Neural progenitor cell (in vitro differentiated cells): ENCODE measurements at regions not wholly inside any gene's neighbourhood (a gene's known extent, or its start where the extent isn't known, plus 50 kb on each side); places are given as distances from the start of the nearest gene placed in this dataset.
A peak's percentile ranks its signal among the peaks of the same experiment; 100 is the strongest.

ENCODE experiments used
- DNase-seq: peaks from one replicate; pipeline ENCODE4 v3.0.0-alpha.2; 2016; ENCODE audit warnings: low spot score
- H2AFZ ChIP-seq: fragments of 200-600 bp; sonication (generic); replicated peaks from 2 replicates; pipeline ENCODE4 v1.6.1; 2016; ENCODE audit warnings: antibody characterized with exemption
- H3F3A ChIP-seq: fragments of 200-600 bp; sonication (generic); 2 replicates; pipeline ENCODE4 v1.6.1; 2016; ENCODE audit warnings: antibody characterized with exemption, low read depth
- H3K27ac ChIP-seq: fragments of 200-600 bp; sonication (generic); 2 replicates; pipeline ENCODE4 v1.5.1; 2016; ENCODE audit warnings: mild to moderate bottlenecking
- H3K27me3 ChIP-seq: fragments of 200-600 bp; sonication (generic); 2 replicates; pipeline ENCODE4 v1.6.1; 2016; ENCODE audit warnings: mild to moderate bottlenecking, moderate library complexity
- H3K36me3 ChIP-seq: fragments of 200-600 bp; sonication (generic); 2 replicates; pipeline ENCODE4 v1.5.1; 2016
- H3K4me1 ChIP-seq: fragments of 200-600 bp; sonication (generic); 2 replicates; pipeline ENCODE4 v1.6.1; 2016; ENCODE audit warnings: mixed run types
- H3K4me2 ChIP-seq: fragments of 200-600 bp; sonication (generic); 2 replicates; pipeline ENCODE4 v1.6.1; 2016
- H3K4me3 ChIP-seq: fragments of 200-600 bp; sonication (generic); 2 replicates; pipeline ENCODE4 v1.5.1; 2016
- H3K79me2 ChIP-seq: fragments of 200-600 bp; sonication (generic); 2 replicates; pipeline ENCODE4 v1.6.1; 2016; ENCODE audit warnings: low read depth
- H3K9ac ChIP-seq: fragments of 200-600 bp; sonication (generic); 2 replicates; pipeline ENCODE4 v1.6.1; 2016
- H3K9me3 ChIP-seq: fragments of 200-600 bp; sonication (generic); 2 replicates; pipeline ENCODE4 v1.5.1; 2016; ENCODE audit warnings: low read depth
- H4K20me1 ChIP-seq: fragments of 200-600 bp; sonication (generic); 2 replicates; pipeline ENCODE4 v1.6.1; 2016; ENCODE audit warnings: low read depth
- H3K27ac Mint-ChIP-seq: 3 replicates; pipeline ENCODE4 v1.8.0; 2021; ENCODE audit warnings: mixed read lengths
- H3K27me3 Mint-ChIP-seq: 2 replicates; pipeline ENCODE4 v1.8.0; 2022; ENCODE audit warnings: low read depth, mild to moderate bottlenecking, inconsistent platforms, moderate library complexity, mixed read lengths; ENCODE audit not compliant: insufficient read depth
- H3K36me3 Mint-ChIP-seq: 3 replicates; pipeline ENCODE4 v1.8.0; 2021; ENCODE audit warnings: mixed read lengths
- H3K4me1 Mint-ChIP-seq: 3 replicates; pipeline ENCODE4 v1.8.0; 2021; ENCODE audit warnings: mixed read lengths
- H3K4me3 Mint-ChIP-seq: 3 replicates; pipeline ENCODE4 v1.8.0; 2021; ENCODE audit warnings: mild to moderate bottlenecking, moderate library complexity, mixed read lengths
- H3K9me3 Mint-ChIP-seq: 3 replicates; pipeline ENCODE4 v1.8.0; 2020; ENCODE audit warnings: mixed read lengths
- EZH2 ChIP-seq: fragments of 200-600 bp; sonication (generic); IDR thresholded peaks from 2 replicates; pipeline ENCODE4 v1.6.1; 2017; ENCODE audit warnings: antibody characterized with exemption, mild to moderate bottlenecking, moderate library complexity
- EZH2phosphoT487 ChIP-seq: fragments of 200-600 bp; sonication (generic); IDR thresholded peaks from 2 replicates; pipeline ENCODE4 v1.6.1; 2017; ENCODE audit warnings: antibody characterized with exemption
- TF ChIP-seq, protein P1 (sequence below): fragments of 200-600 bp; sonication (generic); IDR thresholded peaks from 2 replicates; pipeline ENCODE4 v1.5.1; 2017; ENCODE audit warnings: antibody characterized with exemption, mild to moderate bottlenecking

DNA sequence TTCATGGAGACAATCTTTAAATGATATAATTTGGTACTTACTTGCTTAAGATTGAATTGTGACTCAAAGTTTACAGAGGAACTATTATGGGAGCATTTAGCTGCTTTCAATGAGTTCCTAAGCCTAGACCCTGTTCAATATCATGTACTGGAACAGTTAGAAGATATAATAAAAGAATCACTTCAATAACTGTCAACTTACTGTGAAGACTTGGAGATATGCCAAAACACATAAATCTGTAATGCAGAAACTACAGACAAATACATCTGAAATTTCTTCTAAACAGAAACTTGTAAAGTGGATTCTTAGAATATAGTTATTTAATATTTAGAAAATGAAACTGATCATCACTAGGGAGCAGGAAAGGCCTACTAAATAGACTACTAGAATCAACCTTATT is 259.3 kb downstream of the HLX start:
- Histone ChIP-seq H3K27ac (no peak overlapping the region), H3K4me2 (no peak overlapping the region), H3K9me3 (no peaks in the 10 kb centered on the region), H3K9ac (no peak overlapping the region), H3K36me3 (no peaks in the 10 kb centered on the region), H3K27me3 (no peaks in the 10 kb centered on the region), H3K79me2 (no peaks in the 10 kb centered on the region), H3F3A (no peaks in the 10 kb centered on the region), H3K4me1 (no peaks in the 10 kb centered on the region), H4K20me1 (no peaks in the 10 kb centered on the region), H2AFZ (no peak overlapping the region), H3K4me3 (no peak overlapping the region)
- Mint-ChIP-seq H3K36me3 (no peaks in the 10 kb centered on the region), H3K27me3 (peaks cover 3% of the 10 kb centered on the region), H3K4me3 (no peak overlapping the region), H3K9me3 (no peaks in the 10 kb centered on the region), H3K27ac (no peak overlapping the region), H3K4me1 (peaks cover 8% of the 10 kb centered on the region)
- TF ChIP-seq EZH2: no peak
- TF ChIP-seq, protein P1, sequence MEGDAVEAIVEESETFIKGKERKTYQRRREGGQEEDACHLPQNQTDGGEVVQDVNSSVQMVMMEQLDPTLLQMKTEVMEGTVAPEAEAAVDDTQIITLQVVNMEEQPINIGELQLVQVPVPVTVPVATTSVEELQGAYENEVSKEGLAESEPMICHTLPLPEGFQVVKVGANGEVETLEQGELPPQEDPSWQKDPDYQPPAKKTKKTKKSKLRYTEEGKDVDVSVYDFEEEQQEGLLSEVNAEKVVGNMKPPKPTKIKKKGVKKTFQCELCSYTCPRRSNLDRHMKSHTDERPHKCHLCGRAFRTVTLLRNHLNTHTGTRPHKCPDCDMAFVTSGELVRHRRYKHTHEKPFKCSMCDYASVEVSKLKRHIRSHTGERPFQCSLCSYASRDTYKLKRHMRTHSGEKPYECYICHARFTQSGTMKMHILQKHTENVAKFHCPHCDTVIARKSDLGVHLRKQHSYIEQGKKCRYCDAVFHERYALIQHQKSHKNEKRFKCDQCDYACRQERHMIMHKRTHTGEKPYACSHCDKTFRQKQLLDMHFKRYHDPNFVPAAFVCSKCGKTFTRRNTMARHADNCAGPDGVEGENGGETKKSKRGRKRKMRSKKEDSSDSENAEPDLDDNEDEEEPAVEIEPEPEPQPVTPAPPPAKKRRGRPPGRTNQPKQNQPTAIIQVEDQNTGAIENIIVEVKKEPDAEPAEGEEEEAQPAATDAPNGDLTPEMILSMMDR: no peak
- no peak for TF ChIP-seq EZH2phosphoT487
- DNase-seq: no peak

GRCh38 chr1:221139991-221140390 is 260.7 kb downstream of the HLX start:
- Mint-ChIP-seq H3K27ac (no peak overlapping the region), H3K4me3 (no peak overlapping the region)
- DNase-seq: no peak

DNA sequence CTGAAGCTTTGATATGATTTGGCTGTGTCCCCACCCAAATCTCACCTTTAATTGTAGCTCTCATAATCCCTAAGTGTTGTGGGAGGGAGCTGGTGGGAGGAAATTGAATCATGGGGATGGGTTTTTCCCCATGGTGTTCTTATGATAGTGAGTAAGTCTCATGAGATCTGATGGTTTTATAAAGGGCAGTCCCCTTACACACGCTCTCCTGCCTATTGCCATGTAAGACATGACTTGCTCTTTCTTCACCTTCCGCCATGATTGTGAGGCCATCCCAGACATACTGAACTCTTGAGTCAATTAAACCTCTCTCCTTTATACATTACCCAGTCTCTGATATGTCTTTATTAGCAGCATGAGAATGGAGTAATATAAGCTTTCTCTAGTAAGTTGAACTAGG is 261.9 kb downstream of the HLX start:
- Histone ChIP-seq H3K4me2 (no peak overlapping the region), H3K27me3 (no peaks in the 10 kb centered on the region), H3K9ac (no peak overlapping the region), H3F3A (no peaks in the 10 kb centered on the region), H3K79me2 (no peaks in the 10 kb centered on the region), H3K4me3 (no peak overlapping the region), H4K20me1 (no peaks in the 10 kb centered on the region), H3K4me1 (no peaks in the 10 kb centered on the region), H2AFZ (no peak overlapping the region), H3K9me3 (no peaks in the 10 kb centered on the region), H3K36me3 (no peaks in the 10 kb centered on the region), H3K27ac (no peak overlapping the region)
- H3K36me3 Mint-ChIP-seq: no peaks in the 10 kb centered on the region
- H3K27ac Mint-ChIP-seq: no peak overlapping the region
- H3K4me3 Mint-ChIP-seq: no peak overlapping the region
- TF ChIP-seq EZH2 (no peak), EZH2phosphoT487 (no peak)
- TF ChIP-seq, protein P1: no peak
- peaks cover 3% of the 10 kb centered on the region for H3K27me3 Mint-ChIP-seq
- peaks cover 3% of the 10 kb centered on the region for H3K9me3 Mint-ChIP-seq
- no peak for DNase-seq
- peaks cover 8% of the 10 kb centered on the region for H3K4me1 Mint-ChIP-seq

More at GRCh38 chr1:221139991-221140390, 260.7 kb downstream of the HLX start:
- Mint-ChIP-seq H3K4me1 (peaks cover 8% of the 10 kb centered on the region), H3K36me3 (no peaks in the 10 kb centered on the region), H3K9me3 (no peaks in the 10 kb centered on the region), H3K27me3 (peaks cover 3% of the 10 kb centered on the region)
- Histone ChIP-seq H3K9me3 (no peaks in the 10 kb centered on the region), H3K36me3 (no peaks in the 10 kb centered on the region), H3K4me3 (no peak overlapping the region), H3K27ac (no peak overlapping the region), H3K79me2 (no peaks in the 10 kb centered on the region), H3F3A (no peaks in the 10 kb centered on the region), H3K27me3 (no peaks in the 10 kb centered on the region), H2AFZ (no peak overlapping the region), H3K4me2 (no peak overlapping the region), H4K20me1 (no peaks in the 10 kb centered on the region), H3K9ac (no peak overlapping the region), H3K4me1 (no peaks in the 10 kb centered on the region)
- TF ChIP-seq EZH2 (no peak), EZH2phosphoT487 (no peak)

GRCh38 chr1:221141606-221142285 is 262.5 kb downstream of the HLX start:
- peaks cover 3% of the 10 kb centered on the region for H3K27me3 Mint-ChIP-seq
- H4K20me1 ChIP-seq: no peaks in the 10 kb centered on the region
- H3K27me3 ChIP-seq: no peaks in the 10 kb centered on the region

More at GRCh38 chr1:221141606-221142285, 262.5 kb downstream of the HLX start:
- H3K4me1 Mint-ChIP-seq: peaks cover 8% of the 10 kb centered on the region
- no peak overlapping the region for H3K4me2 ChIP-seq
- H3K4me1 ChIP-seq: no peaks in the 10 kb centered on the region
- H3K4me3 Mint-ChIP-seq: no peak overlapping the region
- no peaks in the 10 kb centered on the region for H3K36me3 Mint-ChIP-seq
- H3K9me3 ChIP-seq: no peaks in the 10 kb centered on the region
- no peaks in the 10 kb centered on the region for H3K79me2 ChIP-seq
- no peaks in the 10 kb centered on the region for H3K36me3 ChIP-seq
- H3K27ac Mint-ChIP-seq: no peak overlapping the region
- H3F3A ChIP-seq: no peaks in the 10 kb centered on the region
- peaks cover 3% of the 10 kb centered on the region for H3K9me3 Mint-ChIP-seq
- H3K4me3 ChIP-seq: no peak overlapping the region
- TF ChIP-seq EZH2 (no peak), EZH2phosphoT487 (no peak)
- TF ChIP-seq, protein P1: no peak
- H3K27ac ChIP-seq: no peak overlapping the region
- H2AFZ ChIP-seq: no peak overlapping the region
- H3K9ac ChIP-seq: no peak overlapping the region
- peak; percentile 61 for DNase-seq
